GM12891 (cell line): ENCODE measurements at regions not wholly inside any gene's neighbourhood (a gene's known extent, or its start where the extent isn't known, plus 50 kb on each side); places are given as distances from the start of the nearest gene placed in this dataset.

ENCODE experiments used
- POLR2A ChIP-seq: IDR thresholded peaks from 2 replicates; pipeline ENCODE4 v1.6.1; 2011; ENCODE audit warnings: low read depth, low read length, control low read depth
- POLR2AphosphoS5 ChIP-seq: IDR thresholded peaks from 2 replicates; pipeline ENCODE4 v1.6.1; 2011; ENCODE audit warnings: low read depth, low read length, control low read depth
- POU2F2 ChIP-seq: IDR thresholded peaks from 2 replicates; pipeline ENCODE4 v1.6.1; 2011; ENCODE audit warnings: low read depth, mild to moderate bottlenecking, control low read depth, low read length, moderate library complexity
- SPI1 ChIP-seq: IDR thresholded peaks from 2 replicates; pipeline ENCODE4 v1.6.1; 2011; ENCODE audit warnings: low read depth, low read length, control low read depth
- TAF1 ChIP-seq: IDR thresholded peaks from 2 replicates; pipeline ENCODE4 v1.6.1; 2011; ENCODE audit warnings: low read depth, low read length, control low read depth

- TF ChIP-seq POLR2A (no peak), POU2F2 (no peak), POLR2AphosphoS5 (no peak), SPI1 (no peak), TAF1 (no peak)
Measured at GRCh38 chr6:84528201-84528600, 236.2 kb downstream of the TBX18 start.
